Mammary epithelial cell (primary cell): ENCODE measurements at regions not wholly inside any gene's neighbourhood (a gene's known extent, or its start where the extent isn't known, plus 50 kb on each side); places are given as distances from the start of the nearest gene placed in this dataset.

Source experiments
- EZH2 ChIP-seq: IDR thresholded peaks from 2 replicates; pipeline ENCODE4 v1.6.1; 2012; ENCODE audit warnings: low read length, inconsistent platforms, borderline replicate concordance
- TF ChIP-seq, protein P1 (sequence below), 2 donors: IDR thresholded peaks in 1 of 2; conservative IDR thresholded peaks in 1 of 2; 2 replicates each; pipeline ENCODE4 v1.5.1; 2011 to 2012; ENCODE audit warnings: inconsistent platforms in 2 of 2, low read length in 2 of 2, mild to moderate bottlenecking in 2 of 2, control low read depth in 1 of 2, low read depth in 1 of 2; ENCODE audit not compliant: insufficient read depth in 1 of 2; ENCODE audit errors: extremely low read depth in 1 of 2

GRCh38 chr6:14386668-14387067 lies 269.1 kb downstream of the CD83 start:
- TF ChIP-seq, protein P1, sequence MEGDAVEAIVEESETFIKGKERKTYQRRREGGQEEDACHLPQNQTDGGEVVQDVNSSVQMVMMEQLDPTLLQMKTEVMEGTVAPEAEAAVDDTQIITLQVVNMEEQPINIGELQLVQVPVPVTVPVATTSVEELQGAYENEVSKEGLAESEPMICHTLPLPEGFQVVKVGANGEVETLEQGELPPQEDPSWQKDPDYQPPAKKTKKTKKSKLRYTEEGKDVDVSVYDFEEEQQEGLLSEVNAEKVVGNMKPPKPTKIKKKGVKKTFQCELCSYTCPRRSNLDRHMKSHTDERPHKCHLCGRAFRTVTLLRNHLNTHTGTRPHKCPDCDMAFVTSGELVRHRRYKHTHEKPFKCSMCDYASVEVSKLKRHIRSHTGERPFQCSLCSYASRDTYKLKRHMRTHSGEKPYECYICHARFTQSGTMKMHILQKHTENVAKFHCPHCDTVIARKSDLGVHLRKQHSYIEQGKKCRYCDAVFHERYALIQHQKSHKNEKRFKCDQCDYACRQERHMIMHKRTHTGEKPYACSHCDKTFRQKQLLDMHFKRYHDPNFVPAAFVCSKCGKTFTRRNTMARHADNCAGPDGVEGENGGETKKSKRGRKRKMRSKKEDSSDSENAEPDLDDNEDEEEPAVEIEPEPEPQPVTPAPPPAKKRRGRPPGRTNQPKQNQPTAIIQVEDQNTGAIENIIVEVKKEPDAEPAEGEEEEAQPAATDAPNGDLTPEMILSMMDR (conservative IDR thresholded peaks at IDR 0.05 in 1 of 2, IDR thresholded peaks at IDR 0.05 in 1 of 2; ENCODE audit: extremely low read depth in 1 of 2, insufficient read depth in 1 of 2, low read depth in 1 of 2, low read length in 2 of 2) = no peak
- TF ChIP-seq EZH2 = no peak
